H1 (cell line): ENCODE measurements at regions not wholly inside any gene's neighbourhood (a gene's known extent, or its start where the extent isn't known, plus 50 kb on each side); places are given as distances from the start of the nearest gene placed in this dataset.

Experiments
- CTCF ChIA-PET: fragments of 300-600 bp; sonication (Branson Sonifier 250); formaldehyde crosslinking; loops from one replicate; lab custom pipeline; 2021; ENCODE audit not compliant: partially characterized antibody; lab: Charles Lee
- POLR2A ChIA-PET: fragments of 300-600 bp; sonication (Branson Sonifier 250); formaldehyde crosslinking; loops from one replicate; lab custom pipeline; 2021; ENCODE audit warnings: inconsistent platforms; ENCODE audit not compliant: partially characterized antibody; lab: Charles Lee
- DNase-seq, 2 experiments: peaks; one replicate each; pipeline versions ENCODE4 v3.0.0 to v3.0.0-alpha.2; 2010 to 2022; ENCODE audit warnings: low spot score in 2 of 2, low read depth in 1 of 2, mixed read lengths in 1 of 2
- FAIRE-seq: peaks from 2 replicates; lab custom pipeline; 2011; peaks lifted over from hg19 to GRCh38; lab: Jason Lieb, UNC
- H2AFZ ChIP-seq: 2 replicates; pipeline ENCODE4 v1.8.1; 2012; ENCODE audit warnings: low read length, inconsistent platforms
- H2AK5ac ChIP-seq: 2 replicates; pipeline ENCODE4 v1.6.1; 2013; ENCODE audit warnings: low read depth, low read length
- H2BK120ac ChIP-seq: replicated peaks from 2 replicates; pipeline ENCODE3; 2013; ENCODE audit warnings: low read depth, low read length, inconsistent platforms
- H2BK12ac ChIP-seq: 2 replicates; pipeline ENCODE4 v1.6.1; 2013; ENCODE audit warnings: low read depth, low read length
- H2BK15ac ChIP-seq: 2 replicates; pipeline ENCODE4 v1.6.1; 2013; ENCODE audit warnings: low read length
- H2BK20ac ChIP-seq: 2 replicates; pipeline ENCODE4 v1.6.1; 2013; ENCODE audit warnings: low read length
- H2BK5ac ChIP-seq: 2 replicates; pipeline ENCODE4 v1.6.1; 2013; ENCODE audit warnings: low read depth, low read length
- H3K14ac ChIP-seq: 2 replicates; pipeline ENCODE4 v1.6.1; 2013; ENCODE audit warnings: inconsistent platforms; ENCODE audit not compliant: insufficient read length
- H3K18ac ChIP-seq: 2 replicates; pipeline ENCODE4 v1.6.1; 2013; ENCODE audit warnings: low read length; ENCODE audit errors: extremely low read depth
- H3K23ac ChIP-seq: 2 replicates; pipeline ENCODE4 v1.6.1; 2013; ENCODE audit warnings: inconsistent platforms; ENCODE audit not compliant: insufficient read length
- H3K23me2 ChIP-seq: 2 replicates; pipeline ENCODE4 v1.6.1; 2013; ENCODE audit warnings: low read depth, low read length
- H3K27ac ChIP-seq: 2 replicates; pipeline ENCODE4 v1.6.1; 2011; ENCODE audit warnings: low read depth, low read length, inconsistent platforms
- H3K27me3 ChIP-seq, 4 experiments: replicated peaks in 1 of 4; 1 replicate in 1 of 4; 2 replicates in 3 of 4; pipeline versions ENCODE4 v1.6.1 to v1.8.1; 2011 to 2013; ENCODE audit warnings: low read length in 3 of 4, mild to moderate bottlenecking in 3 of 4, inconsistent platforms in 2 of 4, mixed read lengths in 2 of 4, moderate library complexity in 1 of 4; ENCODE audit not compliant: control insufficient read depth in 3 of 4, insufficient read depth in 3 of 4; ENCODE audit errors: extremely low read depth in 1 of 4
- H3K36me3 ChIP-seq, 4 experiments: 2 replicates each; pipeline versions ENCODE4 v1.6.1 to v1.8.1; 2011 to 2013; ENCODE audit warnings: mild to moderate bottlenecking in 4 of 4, low read length in 3 of 4, moderate library complexity in 2 of 4, control low read depth in 1 of 4, inconsistent platforms in 1 of 4; ENCODE audit not compliant: insufficient read depth in 4 of 4, control insufficient read depth in 2 of 4
- H3K4ac ChIP-seq: replicated peaks from 2 replicates; pipeline ENCODE3; 2013; ENCODE audit warnings: low read length, low read depth, mixed read lengths, inconsistent platforms; ENCODE audit not compliant: insufficient read length
- H3K4me1 ChIP-seq, 4 experiments: replicated peaks in 1 of 4; 1 replicate in 1 of 4; 2 replicates in 3 of 4; pipeline versions ENCODE4 v1.6.1 to v1.8.1; 2011 to 2013; ENCODE audit warnings: low read length in 3 of 4, inconsistent platforms in 2 of 4, mixed read lengths in 1 of 4; ENCODE audit not compliant: insufficient read depth in 4 of 4, control insufficient read depth in 3 of 4
- H3K4me2 ChIP-seq, 2 experiments: 2 replicates each; pipeline versions ENCODE4 v1.6.1 to v1.8.1; 2011 to 2013; ENCODE audit warnings: low read depth in 2 of 2, low read length in 2 of 2, control low read depth in 1 of 2, inconsistent platforms in 1 of 2, mild to moderate bottlenecking in 1 of 2; ENCODE audit not compliant: insufficient read depth in 1 of 2
- H3K4me3 ChIP-seq, 4 experiments: fragments of 200-600, 300-600 bp in 1 of 4; sonication (generic), shearing (Covaris generic), sonication (Bioruptor Twin) in 1 of 4; 2 replicates each; pipeline versions ENCODE4 v1.5.1 to v1.8.1; 2011 to 2016; ENCODE audit warnings: low read length in 4 of 4, low read depth in 3 of 4, control low read depth in 2 of 4, inconsistent platforms in 2 of 4, mild to moderate bottlenecking in 2 of 4, mixed read lengths in 1 of 4, moderate library complexity in 1 of 4; ENCODE audit not compliant: insufficient read depth in 2 of 4; ENCODE audit errors: extremely low read depth in 1 of 4
- H3K56ac ChIP-seq: replicated peaks from 2 replicates; pipeline ENCODE3; 2013; ENCODE audit warnings: low read depth, mild to moderate bottlenecking, mixed read lengths, low read length, inconsistent platforms; ENCODE audit not compliant: insufficient read length
- H3K79me1 ChIP-seq: 2 replicates; pipeline ENCODE4 v1.6.1; 2013; ENCODE audit warnings: low read depth, low read length, control low read depth
- H3K79me2 ChIP-seq, 2 experiments: 2 replicates each; pipeline versions ENCODE4 v1.6.1 to v1.8.1; 2012 to 2013; ENCODE audit warnings: low read length in 2 of 2, mild to moderate bottlenecking in 2 of 2, inconsistent platforms in 1 of 2; ENCODE audit not compliant: insufficient read depth in 2 of 2, control insufficient read depth in 1 of 2
- H3K9ac ChIP-seq, 4 experiments: replicated peaks in 1 of 4; 1 replicate in 1 of 4; 2 replicates in 3 of 4; pipeline versions ENCODE4 v1.6.1 to v1.8.1; 2011 to 2013; ENCODE audit warnings: low read depth in 3 of 4, low read length in 3 of 4, control low read depth in 2 of 4, mild to moderate bottlenecking in 2 of 4, moderate library complexity in 2 of 4, inconsistent platforms in 1 of 4; ENCODE audit errors: extremely low read depth in 1 of 4
- H3K9me3 ChIP-seq, 2 experiments: 2 replicates each; pipeline versions ENCODE4 v1.6.1 to v1.8.1; 2012 to 2013; ENCODE audit warnings: mild to moderate bottlenecking in 2 of 2, moderate library complexity in 2 of 2, control low read depth in 1 of 2, inconsistent platforms in 1 of 2, low read depth in 1 of 2, low read length in 1 of 2, mixed read lengths in 1 of 2; ENCODE audit not compliant: insufficient read depth in 2 of 2
- H4K20me1 ChIP-seq, 2 experiments: replicated peaks in 1 of 2; 2 replicates each; pipeline versions ENCODE3 to v1.8.1; 2011 to 2013; ENCODE audit warnings: inconsistent platforms in 2 of 2, low read length in 2 of 2, mild to moderate bottlenecking in 1 of 2; ENCODE audit not compliant: insufficient read depth in 2 of 2, control insufficient read depth in 1 of 2
- H4K5ac ChIP-seq: 2 replicates; pipeline ENCODE4 v1.6.1; 2013; ENCODE audit warnings: low read length, low read depth, mixed read lengths, inconsistent platforms; ENCODE audit not compliant: insufficient read length
- H4K8ac ChIP-seq: 2 replicates; pipeline ENCODE4 v1.8.0; 2013; ENCODE audit warnings: mild to moderate bottlenecking, moderate library complexity, low read length, inconsistent platforms; ENCODE audit not compliant: insufficient read depth; ENCODE audit errors: extremely low read depth
- H4K91ac ChIP-seq: replicated peaks from 2 replicates; pipeline ENCODE3; 2013; ENCODE audit warnings: low read length, mixed read lengths, inconsistent platforms; ENCODE audit not compliant: insufficient read length
- ASH2L ChIP-seq: fragments of 200-600, 300-600 bp; sonication (generic); IDR thresholded peaks from one replicate; pipeline ENCODE4 v1.7.1; 2017; ENCODE audit warnings: low read length
- BACH1 ChIP-seq: IDR thresholded peaks from 2 replicates; pipeline ENCODE4 v1.6.1; 2012; ENCODE audit warnings: low read length, improper control_type of control experiment
- BCL11A ChIP-seq, 2 experiments: IDR thresholded peaks; one replicate each; pipeline ENCODE4 v1.6.1; 2011; ENCODE audit warnings: low read depth in 2 of 2, low read length in 2 of 2, mild to moderate bottlenecking in 2 of 2
- CBX5 ChIP-seq: fragments of 300-800, 300-1000 bp; sonication (generic); IDR thresholded peaks from 2 replicates; pipeline ENCODE4 v1.7.1; 2016; ENCODE audit warnings: antibody characterized with exemption, low read length, low read depth
- EZH2 ChIP-seq: fragments of 200-600 bp; sonication (generic); IDR thresholded peaks from 2 replicates; pipeline ENCODE4 v1.7.1; 2012; ENCODE audit warnings: low read depth, mild to moderate bottlenecking, moderate library complexity, low read length, inconsistent platforms; ENCODE audit not compliant: severe bottlenecking
- HDAC2 ChIP-seq, 2 experiments: fragments of 300-600 bp in 1 of 2; sonication (generic) in 1 of 2; IDR thresholded peaks; 2 replicates each; pipeline ENCODE4 v1.6.1; 2011 to 2012; ENCODE audit warnings: low read depth in 2 of 2, low read length in 2 of 2, mild to moderate bottlenecking in 2 of 2, moderate library complexity in 2 of 2, borderline replicate concordance in 1 of 2, inconsistent platforms in 1 of 2
- HDAC6 ChIP-seq: IDR thresholded peaks from one replicate; pipeline ENCODE4 v1.7.1; 2012; ENCODE audit warnings: low read depth, mild to moderate bottlenecking, inconsistent platforms, low read length, moderate library complexity
- POU5F1 ChIP-seq: IDR thresholded peaks from 2 replicates; pipeline ENCODE4 v1.6.1; 2011; ENCODE audit warnings: low read depth, mild to moderate bottlenecking, low read length, moderate library complexity
- RFX5 ChIP-seq: IDR thresholded peaks from 2 replicates; pipeline ENCODE4 v1.6.1; 2011; ENCODE audit warnings: low read depth, low read length, improper control_type of control experiment, borderline replicate concordance
- RXRA ChIP-seq: IDR thresholded peaks from 2 replicates; pipeline ENCODE4 v1.6.1; 2011; ENCODE audit warnings: low read depth, mild to moderate bottlenecking, low read length, moderate library complexity; ENCODE audit not compliant: insufficient read depth
- SP1 ChIP-seq: IDR thresholded peaks from 2 replicates; pipeline ENCODE4 v1.6.1; 2011; ENCODE audit warnings: low read depth, low read length
- SP4 ChIP-seq: IDR thresholded peaks from 2 replicates; pipeline ENCODE4 v1.6.1; 2012; ENCODE audit warnings: low read length, inconsistent platforms
- TAF7 ChIP-seq: optimal IDR thresholded peaks from 2 replicates; pipeline ENCODE3; 2011; ENCODE audit warnings: low read depth, mild to moderate bottlenecking, inconsistent platforms, low read length, moderate library complexity, borderline replicate concordance
- YY1 ChIP-seq: IDR thresholded peaks from 2 replicates; pipeline ENCODE4 v1.6.1; 2011; ENCODE audit warnings: low read depth, mild to moderate bottlenecking, low read length
- WGBS, 2 experiments: shearing (Covaris generic) in 1 of 2; methylation state at CpG; one replicate each; pipeline versions ENCODE4 v1.1.6 to v1.1.7; 2013 to 2015; ENCODE audit warnings: low lambda C conversion rate in 2 of 2, mixed read lengths in 2 of 2, inconsistent platforms in 1 of 2, low coverage in 1 of 2, missing lambda C conversion rate in 1 of 2; ENCODE audit not compliant: insufficient replicate concordance in 2 of 2, insufficient coverage in 1 of 2, insufficient read length in 1 of 2; ENCODE audit errors: extremely low coverage in 1 of 2, missing lambda C conversion rate in 1 of 2; 5-methylcytosine and 5-hydroxymethylcytosine counted together
- TF ChIP-seq, protein P1 (sequence below): IDR thresholded peaks from 2 replicates; pipeline ENCODE4 v1.6.1; 2012; ENCODE audit warnings: inconsistent platforms

DNA sequence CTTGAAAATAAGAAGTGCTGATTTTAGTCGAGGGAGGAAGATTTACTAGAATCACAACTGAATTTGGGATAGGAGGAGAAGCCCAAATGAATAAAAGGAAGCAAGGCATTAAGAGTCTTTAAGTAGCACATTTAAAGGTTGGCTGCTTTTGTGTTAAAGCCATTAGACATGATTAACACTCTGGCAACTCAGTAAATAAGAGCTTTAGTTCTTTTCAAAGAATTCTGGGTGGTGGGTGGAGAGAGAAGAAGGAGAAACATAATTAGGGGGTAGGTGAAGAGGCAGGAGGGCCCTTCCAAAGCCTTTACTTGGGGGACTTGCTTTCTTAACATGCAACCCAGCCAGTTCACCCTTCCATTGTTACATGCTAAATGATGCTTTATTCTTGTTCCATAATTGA lies 284.6 kb upstream of the SEL1L start:
- Histone ChIP-seq H3K4ac (no peak overlapping the region), H2AFZ (no peak overlapping the region), H3K4me3 (no peak overlapping the region), H4K91ac (no peak overlapping the region), H3K79me1 (no peaks in the 10 kb centered on the region), H3K27ac (no peak overlapping the region), H3K27me3 (peaks cover 0 to 1% (median 0%) of the 10 kb centered on the region in 4 experiments; a peak in 1 of 7 replicates), H3K4me1 (peaks cover 0 to 5% (median 0%) of the 10 kb centered on the region in 4 experiments; a peak in 1 of 7 replicates), H3K9me3 (peaks cover 0 to 6% of the 10 kb centered on the region in 2 experiments; a peak in 2 of 4 replicates), H2BK5ac (no peak overlapping the region), H3K36me3 (no peaks in the 10 kb centered on the region), H3K23me2 (no peaks in the 10 kb centered on the region), H2BK15ac (no peak overlapping the region), H3K23ac (no peak overlapping the region), H2BK20ac (no peak overlapping the region), H3K79me2 (no peaks in the 10 kb centered on the region), H4K8ac (no peak overlapping the region), H3K14ac (no peak overlapping the region), H4K20me1 (no peaks in the 10 kb centered on the region), H3K9ac (no peak overlapping the region), H3K56ac (no peak overlapping the region), H4K5ac (no peak overlapping the region), H2BK12ac (no peak overlapping the region), H2AK5ac (no peak overlapping the region), H3K18ac (no peak overlapping the region), H3K4me2 (no peak overlapping the region), H2BK120ac (no peak overlapping the region)
- no peak for FAIRE-seq
- POLR2A ChIA-PET = no interaction called here
- CTCF ChIA-PET = interaction anchor here (0.6 kb wide), 1 partner anchor 352 kb away, joined by 3 read pairs; no protein-coding TSS in a partner anchor
- no peak for DNase-seq
- 100% methylated on average over 1 of the region's 1 CpG; no CpG with 5 or more reads in 1 of the 2 experiments for WGBS, 2 experiments
- TF ChIP-seq SP4 = no peak
- TF ChIP-seq SP1 = no peak
- no peak for TF ChIP-seq HDAC6
- no peak for TF ChIP-seq TAF7
- no peak for TF ChIP-seq EZH2
- TF ChIP-seq YY1 = no peak
- no peak for TF ChIP-seq POU5F1
- TF ChIP-seq HDAC2 (IDR thresholded peaks at IDR 0.05; ENCODE audit: borderline replicate concordance in 1 of 2, low read depth in 2 of 2, low read length in 2 of 2) = no peak
- no peak for TF ChIP-seq BCL11A (IDR thresholded peaks at IDR 0.05; ENCODE audit: low read depth in 2 of 2, low read length in 2 of 2)
- TF ChIP-seq, protein P1, sequence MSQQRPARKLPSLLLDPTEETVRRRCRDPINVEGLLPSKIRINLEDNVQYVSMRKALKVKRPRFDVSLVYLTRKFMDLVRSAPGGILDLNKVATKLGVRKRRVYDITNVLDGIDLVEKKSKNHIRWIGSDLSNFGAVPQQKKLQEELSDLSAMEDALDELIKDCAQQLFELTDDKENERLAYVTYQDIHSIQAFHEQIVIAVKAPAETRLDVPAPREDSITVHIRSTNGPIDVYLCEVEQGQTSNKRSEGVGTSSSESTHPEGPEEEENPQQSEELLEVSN = no peak
- TF ChIP-seq CBX5 = no peak
- TF ChIP-seq RFX5 = no peak
- no peak for TF ChIP-seq RXRA
- no peak for TF ChIP-seq BACH1
- no peak for TF ChIP-seq ASH2L
